Subcutaneous abdominal adipose tissue (tissue), 5 donors: ENCODE measurements at regions not wholly inside any gene's neighbourhood (a gene's known extent, or its start where the extent isn't known, plus 50 kb on each side); places are given as distances from the start of the nearest gene placed in this dataset.

Source experiments
- H3K27ac ChIP-seq: one replicate; pipeline ENCODE4 v1.7.0; 2013; ENCODE audit warnings: low read depth, mild to moderate bottlenecking, inconsistent platforms, low read length, moderate library complexity
- H3K27me3 ChIP-seq, 5 donors: one replicate each; pipeline ENCODE4 v1.7.0; 2013; ENCODE audit warnings: low read length in 5 of 5, inconsistent platforms in 1 of 5; ENCODE audit not compliant: control insufficient read depth in 5 of 5, insufficient read depth in 4 of 5
- H3K36me3 ChIP-seq, 5 donors: one replicate each; pipeline ENCODE4 v1.7.0; 2013; ENCODE audit warnings: low read length in 5 of 5; ENCODE audit not compliant: control insufficient read depth in 5 of 5, insufficient read depth in 5 of 5
- H3K4me1 ChIP-seq, 5 donors: one replicate each; pipeline ENCODE4 v1.7.0; 2013; ENCODE audit warnings: low read length in 5 of 5, mild to moderate bottlenecking in 3 of 5, moderate library complexity in 1 of 5; ENCODE audit not compliant: control insufficient read depth in 5 of 5, insufficient read depth in 5 of 5
- H3K4me3 ChIP-seq, 5 donors: one replicate each; pipeline ENCODE4 v1.7.0; 2013; ENCODE audit warnings: low read length in 5 of 5, low read depth in 1 of 5
- H3K9ac ChIP-seq, 5 donors: one replicate each; pipeline ENCODE4 v1.7.0; 2013; ENCODE audit warnings: low read length in 5 of 5, mild to moderate bottlenecking in 4 of 5, moderate library complexity in 3 of 5
- H3K9me3 ChIP-seq, 5 donors: one replicate each; pipeline ENCODE4 v1.7.0; 2013; ENCODE audit warnings: low read length in 5 of 5; ENCODE audit not compliant: control insufficient read depth in 5 of 5
- donor health status: healthy.
- donor health status: healthy.
- donor health status: healthy.
- donor health status: healthy.
- donor health status: healthy.

DNA sequence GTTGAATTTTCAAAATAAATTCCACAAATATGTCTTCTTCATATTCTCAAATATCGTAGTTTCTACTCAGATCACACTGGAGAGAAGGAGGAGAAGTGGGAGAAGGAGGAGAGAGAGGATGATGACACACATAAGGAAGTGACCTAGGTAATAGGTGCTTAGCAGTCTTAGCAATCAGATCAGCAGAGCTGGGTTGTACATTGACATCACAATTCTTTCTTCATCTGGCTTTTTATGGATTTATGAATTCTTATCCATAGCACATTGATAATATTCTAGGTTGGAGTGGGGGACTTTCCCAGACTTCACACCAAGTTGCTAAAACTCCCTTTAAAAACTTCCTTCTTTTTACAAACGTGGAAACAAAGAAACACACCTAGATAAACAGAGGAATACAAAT is 86.9 kb downstream of the FGF9 start:
- Histone ChIP-seq H3K9me3 (no peaks in the 10 kb centered on the region), H3K4me1 (no peaks in the 10 kb centered on the region), H3K27ac (no peak overlapping the region), H3K4me3 (no peak overlapping the region), H3K27me3 (peaks cover 0 to 3% (median 0%) of the 10 kb centered on the region in 5 donors), H3K9ac (no peak overlapping the region), H3K36me3 (no peaks in the 10 kb centered on the region)

GRCh38 chr13:21758441-21758840 is 87.6 kb downstream of the FGF9 start:
- H3K27me3 ChIP-seq, result peaks cover 0 to 3% (median 0%) of the 10 kb centered on the region in 5 donors
- H3K27ac ChIP-seq, result no peak overlapping the region
- no peaks in the 10 kb centered on the region for H3K36me3 ChIP-seq
- no peak overlapping the region for H3K4me3 ChIP-seq
- H3K9me3 ChIP-seq, result no peaks in the 10 kb centered on the region
- no peak overlapping the region for H3K9ac ChIP-seq
- no peaks in the 10 kb centered on the region for H3K4me1 ChIP-seq

- Histone ChIP-seq H3K4me1 (no peaks in the 10 kb centered on the region), H3K9me3 (no peaks in the 10 kb centered on the region), H3K36me3 (no peaks in the 10 kb centered on the region), H3K27ac (no peak overlapping the region), H3K4me3 (no peak overlapping the region), H3K27me3 (peaks cover 0 to under 1% (median 0%) of the 10 kb centered on the region in 5 donors), H3K9ac (no peak overlapping the region)
Measured at GRCh38 chr13:21759463-21759862, 88.6 kb downstream of the FGF9 start.

DNA sequence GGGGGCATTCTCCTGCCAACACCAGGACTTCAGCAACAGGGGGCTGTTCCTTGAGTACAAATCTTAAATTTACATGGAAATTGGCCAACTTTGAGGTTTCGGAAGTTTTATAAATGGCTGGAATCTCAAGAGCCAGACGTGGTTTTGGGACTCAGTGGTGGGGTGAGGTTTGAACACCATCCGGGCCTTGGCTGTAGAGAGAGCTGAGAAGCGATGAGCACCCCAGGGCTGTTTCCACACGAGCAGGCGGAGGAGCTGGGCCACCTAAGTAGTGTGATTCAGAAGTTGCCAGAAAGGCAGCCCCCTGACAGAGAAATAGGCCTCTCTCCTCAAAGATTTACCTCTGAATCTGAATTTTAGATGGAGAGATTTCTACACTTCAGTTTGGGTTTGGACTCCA is 89.0 kb downstream of the FGF9 start:
- Histone ChIP-seq H3K27ac (no peak overlapping the region), H3K36me3 (no peaks in the 10 kb centered on the region), H3K9ac (no peak overlapping the region), H3K9me3 (no peaks in the 10 kb centered on the region), H3K27me3 (no peaks in the 10 kb centered on the region), H3K4me1 (no peaks in the 10 kb centered on the region), H3K4me3 (no peak overlapping the region)

- Histone ChIP-seq H3K27me3 (no peaks in the 10 kb centered on the region), H3K4me3 (no peak overlapping the region), H3K4me1 (no peaks in the 10 kb centered on the region), H3K9me3 (no peaks in the 10 kb centered on the region), H3K36me3 (no peaks in the 10 kb centered on the region), H3K27ac (no peak overlapping the region), H3K9ac (no peak overlapping the region)
Measured at GRCh38 chr13:21761770-21762169, 90.9 kb downstream of the FGF9 start.

DNA sequence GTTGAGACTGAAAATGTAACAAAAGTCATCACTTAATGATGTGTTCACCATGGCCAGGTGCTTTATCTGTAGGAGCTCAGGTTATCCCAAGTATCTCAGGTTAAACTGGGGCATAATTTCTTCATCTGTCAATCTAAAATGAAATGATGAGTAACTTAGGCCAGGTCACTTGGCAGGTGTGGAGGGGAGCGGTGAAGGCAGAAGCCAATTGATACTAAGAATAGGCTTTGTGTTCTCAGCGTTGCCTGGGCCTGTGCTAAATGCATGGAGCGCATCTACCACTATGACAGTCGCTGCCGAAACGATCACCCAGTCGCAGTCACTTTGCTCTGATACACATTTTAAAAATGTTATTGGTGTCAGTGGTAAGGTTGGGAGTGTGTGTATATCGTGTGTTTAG is 91.6 kb downstream of the FGF9 start:
- Histone ChIP-seq H3K27me3 (no peaks in the 10 kb centered on the region), H3K9ac (no peak overlapping the region), H3K4me3 (no peak overlapping the region), H3K36me3 (no peaks in the 10 kb centered on the region), H3K9me3 (no peaks in the 10 kb centered on the region), H3K27ac (no peak overlapping the region), H3K4me1 (no peaks in the 10 kb centered on the region)

GRCh38 chr13:21767032-21767431 is 96.2 kb downstream of the FGF9 start:
- H3K9me3 ChIP-seq, result peaks cover 0 to 12% (median 6%) of the 10 kb centered on the region in 5 donors
- no peak overlapping the region for H3K27ac ChIP-seq
- no peaks in the 10 kb centered on the region for H3K4me1 ChIP-seq
- H3K9ac ChIP-seq, result no peak overlapping the region
- no peak overlapping the region for H3K4me3 ChIP-seq
- no peaks in the 10 kb centered on the region for H3K36me3 ChIP-seq
- H3K27me3 ChIP-seq, result peaks cover 0 to 3% (median 0%) of the 10 kb centered on the region in 5 donors

DNA sequence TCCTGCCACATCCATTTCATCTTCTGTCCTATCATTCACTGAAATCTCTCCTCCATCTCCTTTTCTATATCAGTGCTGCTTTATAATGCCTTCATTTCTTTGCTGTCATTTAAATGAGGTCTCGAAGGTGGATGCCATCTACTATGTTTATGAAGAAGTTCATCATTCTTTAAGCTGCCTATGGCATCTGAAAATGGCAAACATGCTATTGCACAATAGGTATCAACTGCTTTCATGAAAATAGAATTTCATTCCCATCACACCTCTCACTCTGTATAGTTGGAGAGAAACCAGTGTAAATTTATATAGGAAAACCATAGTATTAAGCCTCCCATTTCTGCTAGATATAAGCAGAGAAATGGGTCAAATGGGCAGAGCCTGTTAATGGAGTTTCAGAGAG is 100.2 kb downstream of the FGF9 start:
- no peak overlapping the region for H3K4me3 ChIP-seq
- H3K27ac ChIP-seq, result no peak overlapping the region
- H3K36me3 ChIP-seq, result no peaks in the 10 kb centered on the region
- H3K9ac ChIP-seq, result no peak overlapping the region
- H3K4me1 ChIP-seq, result no peaks in the 10 kb centered on the region
- H3K27me3 ChIP-seq, result peaks cover 0 to 3% (median 0%) of the 10 kb centered on the region in 5 donors
- peaks cover 0 to 12% (median 6%) of the 10 kb centered on the region in 5 donors for H3K9me3 ChIP-seq

DNA sequence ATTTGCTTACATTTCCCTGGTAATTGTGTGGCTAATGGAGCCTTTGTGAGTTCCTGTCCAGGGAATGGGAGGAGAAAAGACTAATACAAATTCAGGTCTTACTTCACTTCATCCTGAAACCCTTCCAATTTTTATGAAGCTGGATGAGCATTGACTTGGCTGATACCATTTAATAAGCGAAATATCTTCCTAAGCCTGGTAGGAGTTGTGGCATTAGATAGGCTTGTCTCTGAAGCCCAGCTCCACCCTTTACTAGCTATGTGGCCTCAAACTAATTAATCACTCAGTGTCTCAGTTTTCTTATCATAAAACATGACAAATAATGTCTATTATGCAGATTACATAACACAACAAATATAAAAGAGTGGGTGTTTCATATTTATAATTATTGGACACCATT is 106.3 kb downstream of the FGF9 start:
- Histone ChIP-seq H3K36me3 (no peaks in the 10 kb centered on the region), H3K4me3 (no peak overlapping the region), H3K9me3 (peaks cover 0 to 13% (median 3%) of the 10 kb centered on the region in 5 donors), H3K27me3 (no peaks in the 10 kb centered on the region), H3K27ac (no peak overlapping the region), H3K4me1 (no peaks in the 10 kb centered on the region), H3K9ac (no peak overlapping the region)

GRCh38 chr13:21777813-21778212 is 106.9 kb downstream of the FGF9 start:
- Histone ChIP-seq H3K27me3 (no peaks in the 10 kb centered on the region), H3K4me1 (no peaks in the 10 kb centered on the region), H3K4me3 (no peak overlapping the region), H3K9me3 (peaks cover 0 to 13% (median 3%) of the 10 kb centered on the region in 5 donors), H3K9ac (no peak overlapping the region), H3K36me3 (no peaks in the 10 kb centered on the region), H3K27ac (no peak overlapping the region)

DNA sequence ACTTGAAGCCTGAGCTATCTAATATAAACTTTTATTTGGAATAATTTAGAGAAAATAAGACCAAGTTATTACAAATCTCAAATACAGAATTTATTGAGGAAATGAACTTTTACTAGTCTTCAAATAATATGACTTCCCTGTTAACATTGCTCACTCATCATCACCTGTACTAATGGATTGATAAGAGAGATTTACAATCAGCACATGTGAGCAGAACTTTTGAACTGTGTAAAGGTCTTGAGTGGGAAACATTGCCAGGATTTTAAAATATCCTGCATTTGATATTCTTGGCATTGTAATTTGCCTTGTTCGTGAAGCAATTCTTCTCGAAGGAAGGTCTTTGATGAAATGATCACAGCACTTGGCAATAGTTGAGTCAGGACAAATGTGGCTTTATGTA is 111.9 kb downstream of the FGF9 start:
- H3K9ac ChIP-seq, result no peak overlapping the region
- no peak overlapping the region for H3K27ac ChIP-seq
- H3K36me3 ChIP-seq, result no peaks in the 10 kb centered on the region
- H3K9me3 ChIP-seq, result peaks cover 0 to 13% (median 3%) of the 10 kb centered on the region in 5 donors
- H3K4me1 ChIP-seq, result no peaks in the 10 kb centered on the region
- no peaks in the 10 kb centered on the region for H3K27me3 ChIP-seq
- no peak overlapping the region for H3K4me3 ChIP-seq
